HG03280 (cell line): ENCODE measurements at regions not wholly inside any gene's neighbourhood (a gene's known extent, or its start where the extent isn't known, plus 50 kb on each side); places are given as distances from the start of the nearest gene placed in this dataset.
"Not testable (repeated sequence)": the region's sequence is repeated elsewhere in the genome, so short reads cannot be mapped to it uniquely, and the experiment has no call there.

Source experiments
- ATAC-seq: cut with Tn5 transposase; IDR thresholded peaks from one replicate; pipeline ENCODE4 v1.9.1; 2021; ENCODE audit warnings: mild to moderate bottlenecking, moderate library complexity; ENCODE audit not compliant: unreplicated experiment

- ATAC-seq: no peak
These were observed 686.1 kb upstream of the IGFBP3 start for GRCh38 chr7:46607176-46607575.

- ATAC-seq: no peak
These were observed 685.7 kb upstream of the IGFBP3 start for GRCh38 chr7:46606761-46607160.

GRCh38 chr7:46604241-46604661 is 683.2 kb upstream of the IGFBP3 start:
- ATAC-seq: no peak

- no peak for ATAC-seq
These were observed 682.7 kb upstream of the IGFBP3 start for GRCh38 chr7:46603780-46604179.

GRCh38 chr7:46603296-46603752 is 682.3 kb upstream of the IGFBP3 start:
- ATAC-seq: no peak

- no peak for ATAC-seq
These were observed 679.3 kb upstream of the IGFBP3 start for GRCh38 chr7:46600340-46600739.

GRCh38 chr7:46594831-46595230 is 673.8 kb upstream of the IGFBP3 start:
- ATAC-seq: not testable (repeated sequence)

- not testable (repeated sequence) for ATAC-seq
These were observed 670.1 kb upstream of the IGFBP3 start for GRCh38 chr7:46590918-46591905.

GRCh38 chr7:46589286-46589685 is 668.2 kb upstream of the IGFBP3 start:
- no peak for ATAC-seq

- ATAC-seq: no peak
These were observed 665.3 kb upstream of the IGFBP3 start for GRCh38 chr7:46586406-46586805.

- ATAC-seq: no peak
These were observed 662.6 kb upstream of the IGFBP3 start for GRCh38 chr7:46583656-46584055.

GRCh38 chr7:46581268-46581667 is 660.2 kb upstream of the IGFBP3 start:
- ATAC-seq: no peak

GRCh38 chr7:46580766-46581165 is 659.7 kb upstream of the IGFBP3 start:
- ATAC-seq: no peak

- ATAC-seq: no peak
These were observed 656.3 kb upstream of the IGFBP3 start for GRCh38 chr7:46577394-46577793.

- ATAC-seq: no peak
These were observed 655.9 kb upstream of the IGFBP3 start for GRCh38 chr7:46576950-46577349.

- no peak for ATAC-seq
These were observed 651.6 kb upstream of the IGFBP3 start for GRCh38 chr7:46572691-46573090.

GRCh38 chr7:46571996-46572395 is 650.9 kb upstream of the IGFBP3 start:
- no peak for ATAC-seq

- no peak for ATAC-seq
These were observed 648.0 kb upstream of the IGFBP3 start for GRCh38 chr7:46569133-46569465.

- no peak for ATAC-seq
These were observed 647.5 kb upstream of the IGFBP3 start for GRCh38 chr7:46568420-46569132.

- no peak for ATAC-seq
These were observed 646.8 kb upstream of the IGFBP3 start for GRCh38 chr7:46567858-46568257.

- ATAC-seq: no peak
These were observed 645.2 kb upstream of the IGFBP3 start for GRCh38 chr7:46566097-46566774.
